Activated naive CD4-positive, alpha-beta T cell treated with anti-CD3 and anti-CD28 coated beads, Interleukin-2, amount 50 U/mL, for 24 hours (primary cell): ENCODE measurements at regions not wholly inside any gene's neighbourhood (a gene's known extent, or its start where the extent isn't known, plus 50 kb on each side); places are given as distances from the start of the nearest gene placed in this dataset.
"Not testable (repeated sequence)": the region's sequence is repeated elsewhere in the genome, so short reads cannot be mapped to it uniquely, and the experiment has no call there.

Source experiments
- H3K27ac Mint-ChIP-seq: one replicate; pipeline ENCODE4 v1.8.0; 2021; ENCODE audit warnings: mild to moderate bottlenecking, mixed read lengths
- H3K27me3 Mint-ChIP-seq: one replicate; pipeline ENCODE4 v1.8.0; 2021; ENCODE audit warnings: mixed read lengths
- H3K36me3 Mint-ChIP-seq: one replicate; pipeline ENCODE4 v1.8.0; 2021; ENCODE audit warnings: mixed read lengths
- H3K4me1 Mint-ChIP-seq: one replicate; pipeline ENCODE4 v1.8.0; 2021; ENCODE audit warnings: mixed read lengths
- H3K4me3 Mint-ChIP-seq: one replicate; pipeline ENCODE4 v1.8.0; 2021; ENCODE audit warnings: mild to moderate bottlenecking, mixed read lengths
- H3K9me3 Mint-ChIP-seq: one replicate; pipeline ENCODE4 v1.8.0; 2021; ENCODE audit warnings: mixed read lengths

GRCh38 chr3:132987396-132987795 lies 50.8 kb upstream of the TMEM108 start:
- Mint-ChIP-seq H3K27ac (no peak overlapping the region), H3K36me3 (no peaks in the 10 kb centered on the region), H3K27me3 (peaks cover 3% of the 10 kb centered on the region), H3K4me1 (no peaks in the 10 kb centered on the region), H3K9me3 (peaks cover 7% of the 10 kb centered on the region), H3K4me3 (no peak overlapping the region)

- Mint-ChIP-seq H3K4me1 (no peaks in the 10 kb centered on the region), H3K36me3 (no peaks in the 10 kb centered on the region), H3K27ac (no peak overlapping the region), H3K9me3 (peaks cover 7% of the 10 kb centered on the region), H3K27me3 (no peaks in the 10 kb centered on the region), H3K4me3 (no peak overlapping the region)
Measured at GRCh38 chr3:132984181-132984580, 54.0 kb upstream of the TMEM108 start.

GRCh38 chr3:132983143-132983770 lies 54.9 kb upstream of the TMEM108 start:
- Mint-ChIP-seq H3K27ac (no peak overlapping the region), H3K4me3 (no peak overlapping the region), H3K4me1 (no peaks in the 10 kb centered on the region), H3K9me3 (peaks cover 7% of the 10 kb centered on the region), H3K36me3 (no peaks in the 10 kb centered on the region), H3K27me3 (no peaks in the 10 kb centered on the region)

GRCh38 chr3:132981719-132982118 lies 56.5 kb upstream of the TMEM108 start:
- H3K36me3 Mint-ChIP-seq, result no peaks in the 10 kb centered on the region
- H3K27me3 Mint-ChIP-seq, result peaks cover 2% of the 10 kb centered on the region
- peaks cover 7% of the 10 kb centered on the region for H3K9me3 Mint-ChIP-seq
- no peaks in the 10 kb centered on the region for H3K4me1 Mint-ChIP-seq
- H3K4me3 Mint-ChIP-seq, result no peak overlapping the region
- no peak overlapping the region for H3K27ac Mint-ChIP-seq

- no peak overlapping the region for H3K4me3 Mint-ChIP-seq
Measured at GRCh38 chr3:132980102-132980501, 58.1 kb upstream of the TMEM108 start.

GRCh38 chr3:132979606-132980005 lies 58.6 kb upstream of the TMEM108 start:
- no peaks in the 10 kb centered on the region for H3K36me3 Mint-ChIP-seq
- H3K9me3 Mint-ChIP-seq, result no peaks in the 10 kb centered on the region
- H3K4me3 Mint-ChIP-seq, result no peak overlapping the region

More at GRCh38 chr3:132980102-132980501, 58.1 kb upstream of the TMEM108 start:
- no peak overlapping the region for H3K27ac Mint-ChIP-seq
- H3K4me1 Mint-ChIP-seq, result no peaks in the 10 kb centered on the region
- no peaks in the 10 kb centered on the region for H3K9me3 Mint-ChIP-seq
- H3K36me3 Mint-ChIP-seq, result no peaks in the 10 kb centered on the region
- H3K27me3 Mint-ChIP-seq, result peaks cover 2% of the 10 kb centered on the region

GRCh38 chr3:132978946-132979345 lies 59.2 kb upstream of the TMEM108 start:
- H3K36me3 Mint-ChIP-seq, H3K4me1 Mint-ChIP-seq, H3K4me3 Mint-ChIP-seq, H3K27ac Mint-ChIP-seq, H3K27me3 Mint-ChIP-seq, H3K9me3 Mint-ChIP-seq: not testable (repeated sequence)

More at GRCh38 chr3:132979606-132980005, 58.6 kb upstream of the TMEM108 start:
- H3K27ac Mint-ChIP-seq, result no peak overlapping the region
- H3K27me3 Mint-ChIP-seq, result peaks cover 2% of the 10 kb centered on the region
- H3K4me1 Mint-ChIP-seq, result no peaks in the 10 kb centered on the region

GRCh38 chr3:132978464-132978863 lies 59.7 kb upstream of the TMEM108 start:
- H3K27me3 Mint-ChIP-seq, result peaks cover 2% of the 10 kb centered on the region
- no peak overlapping the region for H3K27ac Mint-ChIP-seq

GRCh38 chr3:132974097-132974496 lies 64.1 kb upstream of the TMEM108 start:
- Mint-ChIP-seq H3K27me3 (peaks cover 3% of the 10 kb centered on the region), H3K36me3 (no peaks in the 10 kb centered on the region), H3K27ac (no peak overlapping the region), H3K4me3 (no peak overlapping the region), H3K9me3 (no peaks in the 10 kb centered on the region), H3K4me1 (no peaks in the 10 kb centered on the region)

More at GRCh38 chr3:132978464-132978863, 59.7 kb upstream of the TMEM108 start:
- Mint-ChIP-seq H3K9me3 (no peaks in the 10 kb centered on the region), H3K4me1 (no peaks in the 10 kb centered on the region), H3K36me3 (no peaks in the 10 kb centered on the region), H3K4me3 (no peak overlapping the region)

- Mint-ChIP-seq H3K27ac (no peak overlapping the region), H3K4me3 (no peak overlapping the region), H3K36me3 (no peaks in the 10 kb centered on the region), H3K9me3 (no peaks in the 10 kb centered on the region), H3K4me1 (no peaks in the 10 kb centered on the region), H3K27me3 (peaks cover 3% of the 10 kb centered on the region)
Measured at GRCh38 chr3:132973441-132973840, 64.8 kb upstream of the TMEM108 start.

- Mint-ChIP-seq H3K27me3 (peaks cover 1% of the 10 kb centered on the region), H3K9me3 (no peaks in the 10 kb centered on the region), H3K36me3 (no peaks in the 10 kb centered on the region), H3K27ac (no peak overlapping the region), H3K4me3 (no peak overlapping the region), H3K4me1 (no peaks in the 10 kb centered on the region)
Measured at GRCh38 chr3:132972333-132972732, 65.9 kb upstream of the TMEM108 start.

- Mint-ChIP-seq H3K4me3 (no peak overlapping the region), H3K36me3 (no peaks in the 10 kb centered on the region), H3K27ac (no peak overlapping the region)
Measured at GRCh38 chr3:132966374-132966773, 71.8 kb upstream of the TMEM108 start.

GRCh38 chr3:132964266-132964665 lies 73.9 kb upstream of the TMEM108 start:
- H3K9me3 Mint-ChIP-seq, result no peaks in the 10 kb centered on the region
- H3K27ac Mint-ChIP-seq, result no peak overlapping the region
- H3K27me3 Mint-ChIP-seq, result no peaks in the 10 kb centered on the region
- H3K36me3 Mint-ChIP-seq, result no peaks in the 10 kb centered on the region
- H3K4me3 Mint-ChIP-seq, result no peak overlapping the region
- H3K4me1 Mint-ChIP-seq, result no peaks in the 10 kb centered on the region

More at GRCh38 chr3:132966374-132966773, 71.8 kb upstream of the TMEM108 start:
- Mint-ChIP-seq H3K27me3 (peaks cover 1% of the 10 kb centered on the region), H3K9me3 (no peaks in the 10 kb centered on the region), H3K4me1 (no peaks in the 10 kb centered on the region)

- H3K27ac Mint-ChIP-seq, result no peak overlapping the region
- H3K4me3 Mint-ChIP-seq, result no peak overlapping the region
- no peaks in the 10 kb centered on the region for H3K9me3 Mint-ChIP-seq
- no peaks in the 10 kb centered on the region for H3K36me3 Mint-ChIP-seq
- no peaks in the 10 kb centered on the region for H3K27me3 Mint-ChIP-seq
- H3K4me1 Mint-ChIP-seq, result no peaks in the 10 kb centered on the region
Measured at GRCh38 chr3:132963786-132964185, 74.4 kb upstream of the TMEM108 start.

GRCh38 chr3:132961991-132962390 lies 76.2 kb upstream of the TMEM108 start:
- Mint-ChIP-seq H3K27ac (no peak overlapping the region), H3K4me3 (no peak overlapping the region), H3K4me1 (no peaks in the 10 kb centered on the region), H3K27me3 (peaks cover 4% of the 10 kb centered on the region), H3K36me3 (no peaks in the 10 kb centered on the region), H3K9me3 (no peaks in the 10 kb centered on the region)

GRCh38 chr3:132953683-132954082 lies 84.5 kb upstream of the TMEM108 start:
- Mint-ChIP-seq H3K36me3 (no peaks in the 10 kb centered on the region), H3K27ac (no peak overlapping the region), H3K27me3 (peaks cover 4% of the 10 kb centered on the region), H3K4me1 (no peaks in the 10 kb centered on the region), H3K4me3 (no peak overlapping the region), H3K9me3 (peaks cover 5% of the 10 kb centered on the region)

- H3K9me3 Mint-ChIP-seq, result peaks cover 7% of the 10 kb centered on the region
- H3K27ac Mint-ChIP-seq, result no peak overlapping the region
- peaks cover 7% of the 10 kb centered on the region for H3K27me3 Mint-ChIP-seq
- no peaks in the 10 kb centered on the region for H3K36me3 Mint-ChIP-seq
- no peak overlapping the region for H3K4me3 Mint-ChIP-seq
- no peaks in the 10 kb centered on the region for H3K4me1 Mint-ChIP-seq
Measured at GRCh38 chr3:132927896-132928295, 110.3 kb upstream of the TMEM108 start.
